CD4-positive, alpha-beta T cell treated with Interferon gamma for 1 hour (primary cell): ENCODE measurements at regions not wholly inside any gene's neighbourhood (a gene's known extent, or its start where the extent isn't known, plus 50 kb on each side); places are given as distances from the start of the nearest gene placed in this dataset.
"Not testable (repeated sequence)": the region's sequence is repeated elsewhere in the genome, so short reads cannot be mapped to it uniquely, and the experiment has no call there.

ENCODE experiments used
- DNase-seq: peaks from one replicate; pipeline ENCODE4 v3.0.0-alpha.2; 2020

DNA sequence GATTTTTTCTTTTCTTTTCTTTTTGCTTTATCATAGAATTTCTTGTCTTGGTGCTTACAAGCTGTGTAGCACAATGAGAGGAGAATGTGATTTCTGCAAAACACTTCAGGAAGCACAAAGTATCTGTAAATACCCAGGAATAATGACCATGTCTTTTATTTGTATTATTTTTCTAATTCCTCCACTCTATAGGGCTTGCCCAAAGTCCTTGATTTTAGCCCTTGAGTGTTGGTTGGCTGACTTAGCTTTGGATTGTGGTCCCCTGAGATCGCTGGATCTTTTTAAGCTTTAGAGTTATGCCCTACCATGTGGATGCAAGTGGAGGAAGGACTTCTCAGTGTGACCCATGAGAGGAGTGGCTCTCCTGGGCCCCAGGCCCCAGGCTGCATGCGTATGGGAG, 52.2 kb downstream of the HOXC4 start:
- DNase-seq, result not testable (repeated sequence)

- not testable (repeated sequence) for DNase-seq
Measured at GRCh38 chr12:54106252-54106651, 52.6 kb downstream of the HOXC4 start.

GRCh38 chr12:54106803-54107579, 53.4 kb downstream of the HOXC4 start:
- DNase-seq, result not testable (repeated sequence)

DNA sequence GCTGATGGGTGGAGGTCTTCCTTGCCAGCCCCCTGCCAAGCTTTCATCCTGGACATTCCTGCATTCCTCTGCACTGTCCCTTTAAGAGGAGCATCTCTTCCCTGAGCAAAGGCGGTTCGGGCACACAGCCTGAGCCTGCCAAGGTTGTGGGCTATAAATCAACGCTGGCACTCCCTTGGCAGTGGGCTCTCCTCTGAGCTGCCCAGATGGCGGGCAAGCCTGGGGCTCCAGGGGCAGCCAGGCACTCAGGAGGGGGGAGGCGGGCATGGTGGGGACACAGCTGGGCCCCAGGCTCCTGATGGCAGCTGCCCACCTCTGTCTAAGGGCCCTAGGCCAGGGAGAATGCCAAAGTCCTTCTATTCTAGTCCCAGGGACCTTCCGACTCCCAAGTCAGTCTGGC, 58.7 kb downstream of the HOXC4 start:
- DNase-seq, result not testable (repeated sequence)

- not testable (repeated sequence) for DNase-seq
Measured at GRCh38 chr12:54116055-54116454, 62.4 kb downstream of the HOXC4 start.

DNA sequence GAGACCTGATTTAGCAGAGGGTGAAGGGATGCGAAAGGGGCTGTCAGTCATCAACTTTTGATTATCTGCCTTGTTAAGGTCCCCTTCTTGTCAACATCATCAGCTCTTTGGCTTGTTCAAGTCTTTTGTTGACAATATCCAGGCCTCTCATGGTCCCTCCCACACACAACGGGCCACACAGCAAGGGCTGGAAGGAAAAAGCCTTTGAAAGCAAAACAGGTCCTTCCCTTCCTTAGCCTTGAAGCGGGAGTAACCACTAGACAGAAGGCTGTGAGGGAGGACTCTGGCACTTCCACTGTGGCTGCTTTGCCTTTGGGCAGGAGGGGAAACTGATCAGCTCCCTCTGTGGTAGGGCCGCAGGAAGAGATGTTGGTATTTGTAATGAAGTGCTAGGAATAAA, 63.8 kb downstream of the HOXC4 start:
- not testable (repeated sequence) for DNase-seq

GRCh38 chr12:54119082-54119481, 65.4 kb downstream of the HOXC4 start:
- DNase-seq, result not testable (repeated sequence)

DNA sequence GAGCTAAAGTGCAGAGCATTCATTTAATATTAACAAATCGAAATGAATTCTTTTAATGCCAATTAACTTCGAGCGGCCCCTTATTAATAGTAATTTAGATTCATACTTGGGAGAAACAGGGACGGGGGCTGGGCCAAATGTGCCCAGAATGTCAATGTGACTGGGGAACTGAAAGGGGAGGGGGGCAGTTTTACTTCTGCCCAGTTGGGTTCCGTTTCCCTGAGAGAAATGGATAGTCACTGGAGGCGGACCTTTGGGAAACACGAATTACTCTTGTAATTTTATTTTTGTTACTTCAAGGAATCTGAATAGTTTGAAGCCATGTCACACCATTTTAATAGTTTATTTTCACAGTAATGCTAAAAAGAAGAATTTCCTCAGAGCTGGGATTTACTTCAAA, 64.8 kb downstream of the SMUG1 start:
- DNase-seq, result not testable (repeated sequence)

DNA sequence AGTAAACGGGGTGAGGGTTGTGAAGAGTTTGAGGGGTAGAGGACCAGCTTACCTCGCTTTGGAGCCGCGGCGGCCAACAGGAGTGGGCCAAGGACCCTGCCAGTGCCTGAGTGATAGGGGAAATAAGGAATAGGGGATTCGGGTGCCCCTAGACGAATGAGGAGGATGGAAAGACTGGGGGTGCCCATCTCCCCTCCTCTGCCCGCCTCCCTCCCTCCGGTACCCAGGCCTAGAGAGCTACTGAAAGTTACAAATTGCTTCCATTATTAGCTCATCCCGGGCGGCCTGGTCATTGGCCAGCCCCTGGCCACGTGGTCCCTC, 63.1 kb downstream of the SMUG1 start:
- not testable (repeated sequence) for DNase-seq

- DNase-seq, result no peak
Measured at GRCh38 chr12:54126029-54126695, 62.6 kb downstream of the SMUG1 start.

DNA sequence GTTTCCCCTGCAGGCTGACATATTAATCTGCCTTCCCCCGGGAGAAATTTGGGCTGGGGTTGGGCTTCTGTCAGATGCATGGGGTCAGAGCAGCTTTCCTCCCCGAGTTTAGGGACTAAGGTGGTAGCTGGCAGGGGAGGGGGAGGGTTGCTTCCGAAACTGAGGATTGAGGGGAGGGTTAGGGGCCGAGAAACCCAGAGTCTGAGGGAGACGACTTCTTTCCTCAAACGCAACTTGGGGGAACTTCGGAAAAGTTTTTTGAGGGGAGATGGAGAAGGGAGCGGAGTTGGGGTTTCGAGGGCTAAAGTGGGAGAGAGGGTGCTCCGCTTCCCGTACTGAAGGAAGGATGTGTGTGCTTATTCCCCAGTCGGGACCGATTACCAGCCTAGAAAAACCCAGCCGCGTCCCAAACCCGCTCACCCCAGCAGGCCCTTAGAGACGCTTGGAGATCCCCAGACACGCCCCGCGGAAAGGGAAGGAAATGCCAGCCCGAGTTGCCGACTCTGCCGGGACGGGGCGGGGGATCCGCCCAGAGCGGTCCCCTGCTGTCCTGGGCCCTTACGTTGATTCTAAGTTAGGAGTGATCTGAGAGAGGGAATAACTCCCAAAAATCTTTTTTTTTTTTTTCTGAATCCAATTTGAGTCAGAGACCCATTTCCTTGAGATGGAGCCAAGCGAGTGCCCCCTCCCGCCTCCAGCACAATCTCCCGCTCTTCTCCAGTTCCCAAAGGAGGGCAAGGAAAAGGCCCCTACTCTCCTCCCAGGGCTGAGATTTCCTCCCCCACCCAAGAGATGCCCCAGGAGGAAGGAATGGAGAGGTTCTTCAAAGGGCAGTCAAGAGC, 61.9 kb downstream of the SMUG1 start:
- peak; percentile 14 for DNase-seq

DNA sequence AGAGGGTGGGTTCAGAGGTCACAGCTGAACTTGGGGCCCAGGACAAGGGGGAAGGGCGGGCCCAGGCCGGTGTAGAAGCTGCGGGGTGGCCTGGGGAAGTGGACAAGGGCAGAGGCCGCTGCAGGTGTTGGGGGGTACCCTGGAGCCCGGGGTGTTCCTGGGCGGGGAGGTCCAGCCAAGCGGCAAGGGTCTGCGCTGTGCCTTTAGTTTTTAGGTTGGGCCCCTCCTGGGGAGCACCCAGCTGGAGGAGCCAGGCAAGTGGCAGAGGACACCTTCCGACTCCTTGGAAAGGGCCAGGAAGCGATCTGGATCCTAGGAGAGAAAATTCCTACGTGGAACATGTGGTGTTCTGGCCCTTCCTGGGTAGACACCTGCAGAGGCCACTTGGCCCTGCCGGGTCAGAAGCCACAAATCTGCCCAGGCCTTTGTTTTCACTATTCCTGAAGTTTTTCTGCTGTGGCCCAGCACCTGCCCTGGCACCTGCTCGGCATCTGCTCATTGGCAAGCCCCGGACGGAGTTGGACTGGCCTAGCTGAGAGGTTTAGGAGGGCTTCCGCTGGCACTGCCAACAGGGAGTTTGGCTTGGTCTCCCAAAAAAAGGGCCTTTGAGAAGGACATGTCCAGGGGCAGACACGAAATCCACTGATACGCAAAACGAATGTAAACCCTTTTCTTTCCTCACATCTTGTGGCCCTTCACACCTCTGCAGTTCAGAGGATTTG, 61.1 kb downstream of the SMUG1 start:
- DNase-seq, result no peak

- DNase-seq, result no peak
Measured at GRCh38 chr12:54128416-54128815, 60.4 kb downstream of the SMUG1 start.

DNA sequence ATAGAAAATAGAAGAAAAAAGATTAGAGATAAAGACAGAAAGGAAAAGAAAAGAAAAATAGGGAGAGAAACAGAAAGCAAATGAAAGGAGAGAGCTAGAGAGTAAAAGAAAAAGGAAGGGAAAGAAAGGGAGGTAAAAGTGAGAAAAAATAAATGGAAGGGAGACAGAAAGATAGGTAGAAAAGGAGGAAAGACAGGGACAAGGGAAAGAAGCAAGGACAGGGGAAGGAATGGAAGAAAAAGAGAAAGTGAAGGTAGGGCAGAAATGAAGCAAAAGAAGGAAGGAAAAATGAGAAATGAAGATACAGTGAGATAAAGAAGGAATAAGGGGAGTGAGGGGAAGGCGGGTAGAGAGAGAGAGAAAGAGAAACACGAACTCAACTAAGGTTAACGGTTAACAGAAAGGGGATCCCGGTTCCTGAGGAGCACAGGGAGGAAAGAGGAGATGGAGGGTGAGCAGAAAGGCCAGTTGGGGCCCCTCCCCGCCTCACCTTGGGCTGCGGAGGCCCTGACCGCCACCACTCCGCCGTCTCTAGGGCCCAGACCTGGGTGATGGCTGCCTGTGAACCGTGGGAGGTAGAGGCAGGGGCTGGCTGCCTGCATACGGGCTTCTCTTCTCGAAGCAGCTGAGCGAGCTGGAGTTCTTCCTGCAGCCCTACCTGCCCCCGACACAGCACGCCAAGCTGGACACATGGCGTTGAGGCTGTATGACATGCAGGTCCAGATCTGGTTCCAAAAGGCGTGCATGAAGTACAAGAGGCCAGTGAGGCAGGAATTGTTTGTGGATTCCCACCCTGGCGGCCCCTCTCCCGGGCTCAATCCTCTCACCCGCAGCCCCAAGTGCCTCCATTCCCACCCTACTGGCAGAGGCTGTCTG, 59.5 kb downstream of the SMUG1 start:
- no peak for DNase-seq
